ENCODE measurements at regions not wholly inside any gene's neighbourhood (a gene's known extent, or its start where the extent isn't known, plus 50 kb on each side); places are given as distances from the start of the nearest gene placed in this dataset.

DNA sequence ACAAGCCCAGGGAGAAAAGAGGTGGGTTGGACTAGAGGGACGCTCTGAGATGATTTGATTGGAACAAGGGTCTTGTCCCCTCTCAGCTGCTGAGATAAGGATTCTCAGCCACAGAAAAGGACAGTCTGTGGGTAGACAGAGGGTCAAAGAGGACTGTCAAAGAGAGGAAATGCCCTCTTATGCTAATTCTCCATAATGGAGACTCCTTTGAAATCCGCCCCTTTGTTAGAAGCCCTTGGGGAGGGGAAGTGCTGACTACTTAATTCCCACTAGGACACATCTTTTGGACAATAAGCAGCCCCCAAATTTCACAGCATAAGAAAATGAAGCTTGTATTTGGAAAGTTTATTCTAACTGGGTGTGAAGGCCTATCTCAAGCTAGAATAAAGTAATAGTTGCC lies 176.6 kb downstream of the KTN1 start:
- TF ChIP-seq, protein P1, sequence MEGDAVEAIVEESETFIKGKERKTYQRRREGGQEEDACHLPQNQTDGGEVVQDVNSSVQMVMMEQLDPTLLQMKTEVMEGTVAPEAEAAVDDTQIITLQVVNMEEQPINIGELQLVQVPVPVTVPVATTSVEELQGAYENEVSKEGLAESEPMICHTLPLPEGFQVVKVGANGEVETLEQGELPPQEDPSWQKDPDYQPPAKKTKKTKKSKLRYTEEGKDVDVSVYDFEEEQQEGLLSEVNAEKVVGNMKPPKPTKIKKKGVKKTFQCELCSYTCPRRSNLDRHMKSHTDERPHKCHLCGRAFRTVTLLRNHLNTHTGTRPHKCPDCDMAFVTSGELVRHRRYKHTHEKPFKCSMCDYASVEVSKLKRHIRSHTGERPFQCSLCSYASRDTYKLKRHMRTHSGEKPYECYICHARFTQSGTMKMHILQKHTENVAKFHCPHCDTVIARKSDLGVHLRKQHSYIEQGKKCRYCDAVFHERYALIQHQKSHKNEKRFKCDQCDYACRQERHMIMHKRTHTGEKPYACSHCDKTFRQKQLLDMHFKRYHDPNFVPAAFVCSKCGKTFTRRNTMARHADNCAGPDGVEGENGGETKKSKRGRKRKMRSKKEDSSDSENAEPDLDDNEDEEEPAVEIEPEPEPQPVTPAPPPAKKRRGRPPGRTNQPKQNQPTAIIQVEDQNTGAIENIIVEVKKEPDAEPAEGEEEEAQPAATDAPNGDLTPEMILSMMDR (IDR thresholded peaks at IDR 0.05), result no peak

DNA sequence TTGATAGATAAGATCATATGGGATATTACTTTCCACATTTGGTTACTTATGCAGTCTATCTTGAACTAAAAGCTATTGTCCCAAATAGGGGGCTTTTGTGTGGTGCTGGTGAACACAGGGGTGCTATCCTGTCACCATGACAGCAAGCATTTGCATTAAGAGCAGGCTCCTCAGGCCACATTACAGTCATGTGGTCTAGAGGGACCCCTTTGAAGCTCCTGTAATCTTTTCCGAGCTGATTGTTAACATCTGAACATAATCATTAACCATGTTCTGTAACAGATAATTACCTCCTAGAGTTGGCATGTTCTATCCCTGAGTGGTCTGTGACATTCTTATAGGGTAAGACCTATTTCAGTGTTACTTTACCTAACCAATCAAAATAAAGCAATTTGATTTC lies 178.8 kb downstream of the KTN1 start:
- TF ChIP-seq, protein P1 (IDR thresholded peaks at IDR 0.05), result no peak

DNA sequence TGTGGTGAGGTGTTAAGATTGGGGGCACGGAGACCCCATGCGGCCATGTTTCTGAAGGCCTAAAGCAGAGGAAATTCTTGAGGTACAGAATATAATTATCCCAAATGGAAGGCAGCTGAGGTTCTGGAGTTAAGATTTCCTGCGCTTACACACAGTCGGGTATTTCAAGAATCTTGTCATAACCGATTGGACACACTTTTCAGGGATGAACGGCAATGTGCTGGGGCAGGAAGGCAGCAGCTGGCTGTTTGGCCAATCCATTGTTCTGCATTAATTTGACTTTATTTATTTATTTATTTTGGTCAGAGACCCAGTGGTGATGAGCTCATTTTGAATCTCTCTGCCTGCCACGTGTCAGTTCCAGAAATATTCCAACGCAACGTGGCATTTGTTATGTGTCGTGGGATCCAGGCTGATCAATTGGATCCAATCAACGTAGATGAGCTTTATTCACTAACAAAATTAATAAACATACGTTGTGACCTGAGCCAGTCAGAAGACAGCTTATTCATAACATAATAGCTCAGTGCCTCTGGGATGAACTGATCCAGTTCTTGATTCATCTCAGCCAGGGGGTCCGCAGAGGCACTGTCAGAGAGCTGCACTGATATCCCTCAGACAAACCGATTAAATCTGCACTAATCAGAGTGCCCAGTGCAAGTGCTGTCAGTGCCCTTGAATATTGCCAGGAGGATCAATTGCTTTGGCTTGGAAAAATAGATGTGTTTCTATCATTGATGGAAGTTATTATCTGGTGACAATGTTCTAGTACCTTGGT lies 181.0 kb downstream of the KTN1 start:
- TF ChIP-seq, protein P1 (IDR thresholded peaks at IDR 0.05), result no peak

DNA sequence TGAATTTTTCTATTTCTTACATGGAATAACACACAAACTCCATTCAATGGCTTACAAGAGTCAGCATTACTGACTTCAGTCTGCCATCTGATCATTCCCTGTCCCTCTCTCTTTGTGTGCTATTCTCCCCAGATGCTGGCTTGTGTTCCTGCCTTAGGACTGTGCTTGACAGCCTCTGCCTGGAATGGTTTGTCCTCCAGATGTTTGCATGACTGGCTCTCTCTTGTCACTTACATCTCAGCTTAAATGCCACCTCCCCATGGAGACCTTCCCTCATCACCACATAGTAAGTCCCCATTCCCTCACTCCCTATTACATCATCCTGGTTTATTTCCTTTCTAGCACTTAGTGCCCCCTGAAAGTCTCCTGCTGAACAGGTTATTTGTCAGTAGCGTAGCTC lies 181.6 kb downstream of the KTN1 start:
- TF ChIP-seq, protein P1 (IDR thresholded peaks at IDR 0.05), result no peak

DNA sequence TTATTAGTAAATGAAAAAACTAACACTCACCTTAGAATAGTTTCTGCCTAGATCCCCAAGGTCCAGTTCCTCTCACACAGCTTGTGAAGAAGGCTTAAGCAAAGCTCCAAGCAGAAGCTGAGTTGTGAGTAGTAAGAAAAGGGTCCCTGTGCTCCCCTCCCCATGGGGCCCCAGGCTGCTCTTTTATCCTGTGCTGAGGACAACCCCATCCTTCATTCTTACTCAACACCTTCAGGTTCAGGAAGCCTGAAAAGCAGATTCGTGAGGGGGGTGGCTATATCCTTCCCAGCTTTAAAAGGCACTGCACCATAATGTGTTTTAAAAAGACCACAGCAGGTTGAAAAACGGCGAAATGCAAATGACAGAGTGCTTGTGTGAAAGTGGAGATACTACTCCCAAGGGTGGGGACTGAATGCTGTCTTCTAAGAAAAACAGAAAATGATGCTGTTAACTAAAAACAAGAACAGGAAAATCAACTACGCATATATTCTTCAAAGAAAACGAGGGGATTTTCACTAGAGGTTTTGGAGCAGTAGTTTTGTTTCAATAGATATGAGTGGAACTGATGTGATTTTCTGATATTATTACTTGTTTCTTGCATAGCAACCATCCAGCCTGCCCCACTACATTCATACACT lies 182.7 kb downstream of the KTN1 start:
- TF ChIP-seq, protein P1 (IDR thresholded peaks at IDR 0.05), result no peak

DNA sequence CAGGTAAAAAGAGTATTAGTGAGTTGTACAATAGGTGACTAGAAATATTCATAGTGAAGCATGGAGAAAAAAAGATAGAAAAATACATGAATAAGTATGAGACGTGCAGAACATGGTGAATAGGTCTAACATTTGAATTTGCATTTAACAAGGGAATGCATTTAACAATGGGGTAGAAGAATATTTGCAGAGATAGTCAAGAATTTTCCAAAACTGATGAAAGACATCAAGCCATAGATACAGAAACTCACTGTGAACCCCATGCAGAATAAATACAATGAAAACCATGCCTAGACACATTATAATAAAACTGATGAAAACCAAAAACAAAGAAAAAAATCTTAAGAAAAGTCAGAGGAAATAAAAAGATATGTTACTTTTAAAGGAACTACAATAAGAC lies 184.8 kb downstream of the KTN1 start:
- TF ChIP-seq, protein P1 (IDR thresholded peaks at IDR 0.05), result no peak

DNA sequence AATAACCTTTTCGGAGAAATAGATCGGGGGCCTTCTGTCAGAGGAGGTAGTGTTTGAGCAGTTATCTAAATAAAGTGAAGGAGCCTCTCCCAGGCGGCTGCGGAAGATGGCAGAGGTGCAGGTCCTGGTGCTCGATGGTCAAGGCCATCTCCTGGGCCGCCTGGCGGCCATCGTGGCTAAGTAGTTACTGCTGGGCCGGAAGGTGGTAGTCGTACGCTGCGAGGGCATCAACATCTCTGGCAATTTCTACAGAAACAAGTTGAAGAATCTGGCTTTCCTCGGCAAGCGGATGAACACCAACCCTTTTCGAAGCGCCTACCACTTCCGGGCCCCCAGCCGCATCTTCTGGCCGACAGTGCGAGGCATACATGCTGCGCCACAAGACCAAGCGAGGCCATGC lies 186.1 kb downstream of the KTN1 start:
- TF ChIP-seq, protein P1 (IDR thresholded peaks at IDR 0.05), result no peak

Measured in LNCAP (cell line).